GM18861 (cell line): ENCODE measurements at regions not wholly inside any gene's neighbourhood (a gene's known extent, or its start where the extent isn't known, plus 50 kb on each side); places are given as distances from the start of the nearest gene placed in this dataset.

Experiments used
- ATAC-seq: cut with Tn5 transposase; IDR thresholded peaks from one replicate; pipeline ENCODE4 v1.9.1; 2021; ENCODE audit not compliant: unreplicated experiment

- ATAC-seq, result no peak
Measured at GRCh38 chr20:10919396-10920140, 245.8 kb upstream of the JAG1 start.

GRCh38 chr20:10920396-10920795 is 246.6 kb upstream of the JAG1 start:
- ATAC-seq, result no peak

GRCh38 chr20:10921491-10922010 is 247.8 kb upstream of the JAG1 start:
- no peak for ATAC-seq

- no peak for ATAC-seq
Measured at GRCh38 chr20:10922506-10922905, 248.7 kb upstream of the JAG1 start.

- no peak for ATAC-seq
Measured at GRCh38 chr20:10922941-10923340, 249.1 kb upstream of the JAG1 start.

GRCh38 chr20:10924644-10925201 is 250.9 kb upstream of the JAG1 start:
- ATAC-seq, result no peak

- no peak for ATAC-seq
Measured at GRCh38 chr20:10925767-10926166, 252.0 kb upstream of the JAG1 start.

- ATAC-seq, result no peak
Measured at GRCh38 chr20:10927011-10927583, 253.3 kb upstream of the JAG1 start.

- ATAC-seq, result no peak
Measured at GRCh38 chr20:10927936-10928840, 254.4 kb upstream of the JAG1 start.

GRCh38 chr20:10928841-10929421 is 255.1 kb upstream of the JAG1 start:
- ATAC-seq, result no peak

GRCh38 chr20:10935658-10936402 is 262.0 kb upstream of the JAG1 start:
- no peak for ATAC-seq

- no peak for ATAC-seq
Measured at GRCh38 chr20:10936786-10937185, 263.0 kb upstream of the JAG1 start.

- no peak for ATAC-seq
Measured at GRCh38 chr20:10939331-10939941, 265.6 kb upstream of the JAG1 start.

- ATAC-seq, result peak; percentile 93
Measured at GRCh38 chr20:10940941-10941340, 267.1 kb upstream of the JAG1 start.

GRCh38 chr20:10943686-10944265 is 270.0 kb upstream of the JAG1 start:
- ATAC-seq, result no peak

GRCh38 chr20:10946124-10946880 is 272.5 kb upstream of the JAG1 start:
- ATAC-seq, result no peak

- no peak for ATAC-seq
Measured at GRCh38 chr20:10947726-10948125, 273.9 kb upstream of the JAG1 start.

GRCh38 chr20:10949930-10950783 is 276.4 kb upstream of the JAG1 start:
- ATAC-seq, result no peak
